ENCODE measurements at regions not wholly inside any gene's neighbourhood (a gene's known extent, or its start where the extent isn't known, plus 50 kb on each side); places are given as distances from the start of the nearest gene placed in this dataset.

DNA sequence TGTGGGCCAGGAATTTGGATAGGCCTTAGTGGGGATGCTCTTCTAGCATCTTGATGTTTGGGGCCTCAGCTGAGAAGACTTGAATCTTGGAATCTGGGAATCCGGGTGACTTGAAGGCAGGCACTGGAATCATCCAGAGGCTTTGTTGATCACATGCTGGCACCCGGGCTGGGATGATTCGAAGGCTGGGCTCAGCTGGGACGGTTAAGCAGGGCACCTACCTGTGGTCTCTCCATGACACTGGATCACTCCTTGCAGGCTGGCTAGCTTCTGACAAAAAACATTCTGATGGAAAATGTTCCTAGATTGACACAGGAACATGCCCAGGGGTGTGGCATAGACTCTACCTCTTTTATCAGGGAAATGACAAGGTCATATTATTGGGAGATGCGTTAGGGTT lies 149.1 kb downstream of the TENT4A start:
- CTCF ChIA-PET = no interaction called here
- 85% methylated on average over 4 of the region's 5 CpGs for WGBS (ENCODE audit: insufficient coverage)
- Histone ChIP-seq H3K4me3 (ENCODE audit: control extremely low read depth in 1 of 5, extremely low read depth in 1 of 5, insufficient read depth in 1 of 5, low read depth in 2 of 5, low read length in 4 of 5) (no peak overlapping the region), H2AFZ (ENCODE audit: insufficient read depth, low read depth, low read length, poor library complexity, severe bottlenecking) (no peak overlapping the region), H3K27ac (ENCODE audit: low read length in 2 of 2) (no peak overlapping the region), H3K79me2 (ENCODE audit: control insufficient read depth, insufficient read depth, low read length) (no peaks in the 10 kb centered on the region), H3K4me2 (replicated peaks; ENCODE audit: low read depth, low read length, poor library complexity, severe bottlenecking) (no peak overlapping the region), H4K20me1 (ENCODE audit: control insufficient read depth, insufficient read depth, low read length, poor library complexity, severe bottlenecking) (no peaks in the 10 kb centered on the region), H3K9ac (ENCODE audit: low read length) (no peak overlapping the region), H3K4me1 (ENCODE audit: control insufficient read depth in 2 of 2, insufficient read depth in 2 of 2, low read length in 2 of 2) (no peaks in the 10 kb centered on the region), H3K27me3 (replicated peaks in 1 of 4; ENCODE audit: control extremely low read depth in 1 of 4, control insufficient read depth in 3 of 4, insufficient read depth in 4 of 4, low read length in 3 of 4) (no peaks in the 10 kb centered on the region), H3K36me3 (replicated peaks in 1 of 2; ENCODE audit: control extremely low read depth in 1 of 2, control insufficient read depth in 1 of 2, extremely low read depth in 1 of 2, insufficient read depth in 2 of 2, low read length in 1 of 2) (no peaks in the 10 kb centered on the region), H3K9me3 (ENCODE audit: control extremely low read depth in 1 of 3, control insufficient read depth in 2 of 3, insufficient read depth in 1 of 3, low read length in 2 of 3) (peaks cover 0 to 9% (median 0%) of the 10 kb centered on the region in 3 donors)
- H3K4me1 Mint-ChIP-seq = no peaks in the 10 kb centered on the region
- no peaks in the 10 kb centered on the region for H3K9me3 Mint-ChIP-seq (ENCODE audit: insufficient read depth)
- TF ChIP-seq EZH2 (IDR thresholded peaks at IDR 0.05; ENCODE audit: borderline replicate concordance, insufficient read depth, low read depth, low read length, poor library complexity, severe bottlenecking) = no peak
- TF ChIP-seq, protein P1, sequence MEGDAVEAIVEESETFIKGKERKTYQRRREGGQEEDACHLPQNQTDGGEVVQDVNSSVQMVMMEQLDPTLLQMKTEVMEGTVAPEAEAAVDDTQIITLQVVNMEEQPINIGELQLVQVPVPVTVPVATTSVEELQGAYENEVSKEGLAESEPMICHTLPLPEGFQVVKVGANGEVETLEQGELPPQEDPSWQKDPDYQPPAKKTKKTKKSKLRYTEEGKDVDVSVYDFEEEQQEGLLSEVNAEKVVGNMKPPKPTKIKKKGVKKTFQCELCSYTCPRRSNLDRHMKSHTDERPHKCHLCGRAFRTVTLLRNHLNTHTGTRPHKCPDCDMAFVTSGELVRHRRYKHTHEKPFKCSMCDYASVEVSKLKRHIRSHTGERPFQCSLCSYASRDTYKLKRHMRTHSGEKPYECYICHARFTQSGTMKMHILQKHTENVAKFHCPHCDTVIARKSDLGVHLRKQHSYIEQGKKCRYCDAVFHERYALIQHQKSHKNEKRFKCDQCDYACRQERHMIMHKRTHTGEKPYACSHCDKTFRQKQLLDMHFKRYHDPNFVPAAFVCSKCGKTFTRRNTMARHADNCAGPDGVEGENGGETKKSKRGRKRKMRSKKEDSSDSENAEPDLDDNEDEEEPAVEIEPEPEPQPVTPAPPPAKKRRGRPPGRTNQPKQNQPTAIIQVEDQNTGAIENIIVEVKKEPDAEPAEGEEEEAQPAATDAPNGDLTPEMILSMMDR (IDR thresholded peaks at IDR 0.05) = no peak
- POLR2A ChIA-PET = no interaction called here
- DNase-seq (no peak), ATAC-seq (ENCODE audit: low read depth) (no peak)
- intact Hi-C loops (cut with micrococcal nuclease) = no loop called here
- H3K27ac Mint-ChIP-seq = no peak overlapping the region
- no peaks in the 10 kb centered on the region for H3K27me3 Mint-ChIP-seq
- H3K4me3 Mint-ChIP-seq = no peak overlapping the region

DNA sequence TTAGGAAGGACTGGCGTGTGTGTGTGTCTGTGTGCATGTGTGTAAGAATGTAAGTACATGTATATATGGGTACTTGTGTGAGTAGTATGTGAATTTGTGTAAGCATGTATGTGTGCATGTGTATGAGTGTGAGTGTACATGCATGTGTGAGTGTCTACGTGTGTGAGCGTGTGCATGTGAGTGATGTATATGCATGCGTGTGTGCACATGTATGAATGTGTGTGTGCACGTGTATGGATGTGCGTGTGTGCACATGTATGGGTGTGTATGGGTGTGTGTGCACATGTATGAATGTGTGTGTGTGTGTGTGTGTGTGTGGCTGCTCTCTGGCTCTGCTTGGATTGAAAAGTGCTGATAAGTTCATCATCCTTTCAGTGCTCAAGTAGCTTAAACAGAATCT lies 154.5 kb downstream of the TENT4A start:
- ATAC-seq (ENCODE audit: low read depth) = no peak
- Histone ChIP-seq H3K27me3 (replicated peaks in 1 of 4; ENCODE audit: control extremely low read depth in 1 of 4, control insufficient read depth in 3 of 4, insufficient read depth in 4 of 4, low read length in 3 of 4) (no peaks in the 10 kb centered on the region), H3K4me1 (ENCODE audit: control insufficient read depth in 2 of 2, insufficient read depth in 2 of 2, low read length in 2 of 2) (no peaks in the 10 kb centered on the region), H3K9me3 (ENCODE audit: control extremely low read depth in 1 of 3, control insufficient read depth in 2 of 3, insufficient read depth in 1 of 3, low read length in 2 of 3) (peaks cover 0 to 6% (median 0%) of the 10 kb centered on the region in 3 donors), H3K4me3 (ENCODE audit: control extremely low read depth in 1 of 5, extremely low read depth in 1 of 5, insufficient read depth in 1 of 5, low read depth in 2 of 5, low read length in 4 of 5) (no peak overlapping the region), H3K79me2 (ENCODE audit: control insufficient read depth, insufficient read depth, low read length) (no peaks in the 10 kb centered on the region), H3K4me2 (replicated peaks; ENCODE audit: low read depth, low read length, poor library complexity, severe bottlenecking) (no peak overlapping the region), H2AFZ (ENCODE audit: insufficient read depth, low read depth, low read length, poor library complexity, severe bottlenecking) (no peak overlapping the region), H4K20me1 (ENCODE audit: control insufficient read depth, insufficient read depth, low read length, poor library complexity, severe bottlenecking) (no peaks in the 10 kb centered on the region), H3K36me3 (replicated peaks in 1 of 2; ENCODE audit: control extremely low read depth in 1 of 2, control insufficient read depth in 1 of 2, extremely low read depth in 1 of 2, insufficient read depth in 2 of 2, low read length in 1 of 2) (no peaks in the 10 kb centered on the region), H3K27ac (ENCODE audit: low read length in 2 of 2) (no peak overlapping the region), H3K9ac (ENCODE audit: low read length) (no peak overlapping the region)
- DNase-seq = no peak
- H3K4me3 Mint-ChIP-seq = no peak overlapping the region
- intact Hi-C loops (cut with micrococcal nuclease) = no loop called here
- 94% methylated on average over 6 of the region's 6 CpGs for WGBS (ENCODE audit: insufficient coverage)
- H3K27ac Mint-ChIP-seq = no peak overlapping the region
- ChIA-PET POLR2A (no interaction called here), CTCF (no interaction called here)
- TF ChIP-seq, protein P1 (IDR thresholded peaks at IDR 0.05) = no peak
- no peak for TF ChIP-seq EZH2 (IDR thresholded peaks at IDR 0.05; ENCODE audit: borderline replicate concordance, insufficient read depth, low read depth, low read length, poor library complexity, severe bottlenecking)
- no peaks in the 10 kb centered on the region for H3K4me1 Mint-ChIP-seq
- peaks cover 2% of the 10 kb centered on the region for H3K9me3 Mint-ChIP-seq (ENCODE audit: insufficient read depth)
- H3K27me3 Mint-ChIP-seq = no peaks in the 10 kb centered on the region
